ACHN (cell line): ENCODE measurements at regions not wholly inside any gene's neighbourhood (a gene's known extent, or its start where the extent isn't known, plus 50 kb on each side); places are given as distances from the start of the nearest gene placed in this dataset.
A peak's percentile ranks its signal among the peaks of the same experiment; 100 is the strongest.

Experiments
- DNase-seq: peaks from one replicate; pipeline ENCODE4 v3.0.0-alpha.2; 2015
- in situ Hi-C: cut with HindIII; loops from 2 replicates; pipeline ENCODE4 v1.10.0; 2017; ENCODE audit warnings: low sequenced_read_pairs, low pct_ligation_motif_present, low pct_unique_long_range_greater_than_20kb

DNA sequence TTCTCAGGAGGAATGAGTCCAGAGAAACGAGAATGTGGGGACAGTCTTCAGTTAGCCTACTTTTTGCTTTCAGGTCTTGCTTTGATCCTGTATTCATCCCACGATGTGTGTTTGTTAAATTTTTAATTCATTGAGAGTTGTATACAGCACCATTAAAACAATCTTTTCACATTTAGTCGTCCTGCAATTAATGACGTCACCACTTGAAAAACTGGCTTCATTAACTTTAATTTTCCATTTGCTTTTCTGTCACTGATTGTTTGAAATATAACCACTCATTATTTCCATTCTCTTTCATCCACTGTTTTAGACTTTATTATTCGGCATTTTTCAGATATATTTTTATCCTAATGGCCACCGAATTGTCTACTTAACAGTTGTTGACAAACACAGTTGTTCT, 146.9 kb downstream of the TFEC start:
- in situ Hi-C loops: no loop called here
- no peak for DNase-seq

DNA sequence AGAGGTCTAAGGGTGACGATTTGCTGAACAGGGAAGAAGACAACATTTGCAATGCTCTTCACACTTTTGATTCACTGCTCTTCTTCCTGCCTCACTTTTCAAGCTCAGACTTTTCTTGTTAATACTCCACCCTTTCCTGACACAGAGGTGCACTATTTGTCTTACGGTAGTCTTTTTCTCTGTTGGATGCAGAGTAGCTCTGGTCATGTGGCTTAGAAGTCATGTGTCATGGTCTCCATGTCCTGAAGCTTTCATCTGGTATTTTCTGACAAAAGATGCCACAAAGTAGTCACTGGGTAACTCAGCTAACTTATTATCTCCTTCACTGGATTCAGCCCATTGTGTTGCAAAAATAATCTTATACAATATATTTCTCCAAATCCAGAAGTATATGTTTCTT, 149.1 kb downstream of the TFEC start:
- DNase-seq: no peak
- in situ Hi-C loops: no loop called here

DNA sequence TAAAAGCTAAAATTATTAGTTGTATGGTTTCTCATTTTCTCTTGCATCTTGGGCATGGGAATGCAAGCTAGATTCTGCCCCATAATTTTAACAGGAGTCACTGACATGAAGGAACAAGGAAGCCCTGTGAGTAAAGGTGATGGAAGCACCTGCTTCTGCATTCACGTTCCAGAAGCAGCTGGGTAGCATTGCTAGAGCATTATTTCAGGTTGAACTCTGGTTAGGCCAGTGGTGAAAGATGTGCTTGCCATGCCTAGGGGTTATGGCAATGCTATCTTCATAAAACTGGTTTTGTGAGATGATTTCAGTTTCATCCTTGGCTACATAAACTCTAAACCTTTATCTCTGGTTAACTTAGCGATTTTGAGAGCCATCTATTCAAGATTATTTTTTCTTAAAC, 151.4 kb downstream of the TFEC start:
- DNase-seq: no peak
- in situ Hi-C loops: no loop called here

DNA sequence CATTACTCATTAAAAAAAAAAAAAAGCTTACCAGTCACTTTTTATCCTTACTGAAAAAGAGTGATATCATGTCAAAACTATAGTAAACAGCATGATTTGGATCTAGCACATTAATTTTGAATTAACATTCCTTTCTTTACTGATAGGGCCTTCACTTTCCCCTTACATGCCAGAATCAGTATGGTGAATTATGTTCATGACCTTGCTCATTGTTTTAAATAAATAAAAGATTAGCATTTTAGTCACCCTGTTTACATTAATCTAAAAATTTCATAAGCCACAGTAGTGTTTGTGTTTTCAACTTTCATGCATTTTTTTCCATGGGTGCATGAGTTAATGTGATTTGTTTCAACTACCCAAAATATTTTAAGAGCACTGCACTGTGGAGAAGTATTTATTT, 160.8 kb downstream of the TFEC start:
- no peak for DNase-seq
- in situ Hi-C loops: no loop called here

DNA sequence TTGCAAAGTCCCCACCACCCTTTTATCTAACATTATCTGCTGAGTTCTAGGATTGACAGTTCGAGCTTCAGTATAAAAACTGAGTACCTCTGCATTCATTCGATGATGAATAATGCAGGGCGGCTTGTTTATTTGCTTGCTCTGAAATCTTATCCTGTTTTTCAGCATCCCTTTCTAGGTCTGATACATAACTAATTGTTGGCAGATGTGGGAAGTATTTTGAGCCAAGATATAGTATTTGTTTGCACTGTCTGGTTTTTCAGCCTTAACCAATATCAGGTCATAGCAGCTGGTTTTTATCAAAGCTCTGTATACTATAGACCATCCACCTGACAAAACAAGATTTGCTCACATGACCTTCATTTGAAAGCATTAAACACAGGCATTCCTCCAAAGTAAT, 161.4 kb downstream of the TFEC start:
- in situ Hi-C loops: no loop called here

DNA sequence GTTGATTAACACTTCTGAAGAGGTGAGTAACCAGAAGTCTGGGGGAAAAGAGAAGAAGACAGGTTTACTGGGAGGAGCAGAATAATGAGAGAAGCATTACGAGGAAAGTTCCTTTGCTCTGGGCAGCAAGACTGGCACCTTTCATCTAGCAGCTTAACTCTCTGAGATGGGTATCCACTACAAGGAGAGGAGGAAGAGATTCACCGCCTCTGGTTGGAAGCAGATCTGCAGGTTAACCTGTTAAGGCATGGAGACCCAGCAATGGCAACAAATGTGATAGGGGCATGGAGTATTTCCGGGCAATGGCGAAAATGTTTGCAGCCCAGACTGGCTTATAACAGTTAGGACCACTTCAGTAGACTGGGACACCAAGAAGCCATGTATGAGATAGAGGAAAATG, 162.2 kb downstream of the TFEC start:
- in situ Hi-C loops: no loop called here
- DNase-seq: no peak

More for the DNA sequence above, 161.4 kb downstream of the TFEC start:
- no peak for DNase-seq

DNA sequence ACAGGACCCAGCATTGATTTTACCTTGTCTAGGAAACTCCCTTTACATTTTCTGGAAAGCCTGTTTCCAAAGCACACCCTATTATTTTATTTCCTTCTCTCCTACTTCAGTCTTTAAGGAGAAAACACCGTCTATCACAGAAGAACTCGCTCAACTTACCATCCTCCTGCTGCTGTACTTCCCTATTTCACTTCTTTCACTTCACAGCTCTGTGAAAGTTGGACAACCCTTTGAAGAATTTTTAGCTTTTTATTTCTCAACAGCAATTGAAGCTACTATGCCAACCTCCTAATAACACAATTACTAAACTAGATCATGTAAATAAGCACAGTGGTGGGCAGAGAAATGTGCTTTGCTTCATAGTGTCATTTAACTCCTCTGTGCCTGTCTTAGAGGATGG, 166.5 kb downstream of the TFEC start:
- in situ Hi-C loops: no loop called here
- no peak for DNase-seq

DNA sequence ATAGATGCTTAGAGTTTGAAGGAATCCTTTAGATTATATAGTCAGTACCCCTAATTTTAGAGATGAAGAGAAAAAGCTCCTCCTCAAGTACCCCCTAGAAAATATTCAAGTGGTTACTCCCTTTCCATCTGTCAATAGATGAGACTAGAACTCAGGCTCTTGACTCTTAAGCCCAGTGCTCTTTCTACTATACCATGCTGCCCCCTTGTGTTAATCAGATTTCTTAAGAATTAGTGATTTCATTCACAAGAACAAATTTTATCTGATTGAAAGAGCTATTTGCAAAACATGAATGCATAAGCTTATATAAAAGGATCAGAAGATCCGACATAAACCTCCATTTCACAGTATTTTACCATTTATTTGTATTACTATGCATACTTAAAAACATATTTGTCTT, 179.3 kb downstream of the TFEC start:
- peak; percentile 78 for DNase-seq
- in situ Hi-C loops: no loop called here

DNA sequence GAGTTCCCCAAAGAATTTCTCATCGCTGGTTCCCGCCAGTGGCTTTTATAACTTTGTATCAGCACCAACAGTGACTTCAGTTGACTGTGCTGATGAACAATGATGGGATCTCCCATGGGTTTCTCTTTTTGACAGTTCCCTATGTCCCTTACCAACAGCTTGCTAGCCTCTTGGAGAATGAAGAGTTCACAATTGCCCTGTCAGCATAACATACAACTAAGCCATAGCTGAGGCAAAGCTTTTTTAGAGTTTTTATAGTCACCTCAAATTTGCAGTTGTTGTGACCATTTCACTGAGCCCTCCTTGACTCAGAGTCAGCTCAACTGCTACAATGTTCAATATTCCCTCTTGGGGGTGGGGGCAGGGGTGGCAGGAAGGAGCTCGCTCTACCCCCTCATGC, 179.8 kb downstream of the TFEC start:
- DNase-seq: no peak
- in situ Hi-C loops: no loop called here

DNA sequence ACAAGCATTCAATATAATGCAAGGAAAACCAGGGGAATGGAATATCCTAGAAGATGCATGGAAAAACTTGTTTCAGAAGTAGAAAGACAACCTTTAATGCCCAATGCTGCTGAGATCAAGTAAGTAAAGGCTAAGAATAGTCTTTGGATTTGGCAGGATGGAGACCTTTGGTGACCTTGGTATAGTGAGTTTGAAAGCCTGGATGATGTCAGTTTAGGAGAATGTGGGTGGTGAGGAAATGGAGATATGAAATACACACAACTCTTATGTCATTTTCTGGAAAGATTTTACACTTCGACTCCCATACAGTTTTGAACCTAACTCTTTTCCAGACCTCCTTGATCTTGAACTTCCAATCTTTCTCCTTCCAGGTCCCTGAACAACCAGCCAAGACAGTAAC, 185.7 kb downstream of the TFEC start:
- in situ Hi-C loops: no loop called here
- no peak for DNase-seq

DNA sequence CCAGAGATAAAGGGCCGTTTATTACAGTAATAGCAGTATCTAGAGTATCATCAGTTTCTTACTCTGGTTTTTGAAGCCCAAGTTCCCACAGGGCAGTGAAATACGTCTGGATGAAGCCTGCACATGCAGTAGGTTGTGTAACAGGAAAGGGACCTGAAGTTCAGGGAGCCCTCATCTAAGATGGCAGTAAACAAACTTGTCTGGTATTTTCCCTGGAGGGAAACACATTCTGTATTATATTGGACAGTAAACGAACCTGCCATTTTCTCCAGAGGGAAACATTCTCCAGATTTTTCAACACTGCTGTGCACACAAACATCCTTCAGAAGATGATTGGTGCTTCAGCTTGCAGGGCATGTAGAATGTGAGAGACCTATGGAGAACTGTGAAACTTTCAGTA, 189.9 kb downstream of the TFEC start:
- in situ Hi-C loops: no loop called here
- no peak for DNase-seq

DNA sequence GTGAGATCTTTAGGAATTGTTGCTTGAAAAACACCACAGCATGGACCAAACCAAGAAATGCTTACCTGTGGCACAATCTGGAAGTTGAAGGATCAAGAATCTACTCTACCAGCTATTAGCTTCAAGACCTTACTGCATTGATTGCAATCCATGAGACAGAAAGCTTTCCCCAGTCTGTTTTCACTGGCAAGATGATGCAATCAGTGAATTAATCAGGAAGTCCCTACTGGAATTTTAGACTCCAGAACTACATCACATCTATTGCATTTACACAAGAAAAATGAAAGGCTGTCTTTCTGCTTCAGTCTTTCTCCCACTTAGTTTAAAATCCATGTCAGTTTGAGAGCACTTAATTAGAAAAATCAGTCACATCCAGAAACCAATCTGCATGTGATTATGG, 191.7 kb downstream of the TFEC start:
- no peak for DNase-seq
- in situ Hi-C loops: no loop called here

DNA sequence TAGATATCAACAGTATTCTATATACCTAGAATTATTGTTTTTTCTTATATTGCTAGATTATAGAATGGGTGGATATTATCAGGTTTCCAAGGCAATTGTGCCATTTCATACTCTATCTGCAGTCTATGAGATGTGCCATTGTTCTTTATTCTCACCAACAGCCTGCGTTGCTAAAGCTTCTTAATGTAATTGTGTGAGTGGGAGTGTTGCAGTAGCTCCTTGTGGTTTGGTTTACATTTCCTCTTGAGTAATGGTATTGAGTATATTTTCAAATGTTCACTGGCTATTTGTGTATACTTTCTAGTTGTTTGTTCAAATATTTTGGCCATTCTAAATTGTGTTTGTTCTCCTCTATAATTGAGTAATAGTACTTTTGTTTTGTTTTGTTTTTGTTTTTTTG, 199.2 kb downstream of the TFEC start:
- in situ Hi-C loops: no loop called here
- no peak for DNase-seq

DNA sequence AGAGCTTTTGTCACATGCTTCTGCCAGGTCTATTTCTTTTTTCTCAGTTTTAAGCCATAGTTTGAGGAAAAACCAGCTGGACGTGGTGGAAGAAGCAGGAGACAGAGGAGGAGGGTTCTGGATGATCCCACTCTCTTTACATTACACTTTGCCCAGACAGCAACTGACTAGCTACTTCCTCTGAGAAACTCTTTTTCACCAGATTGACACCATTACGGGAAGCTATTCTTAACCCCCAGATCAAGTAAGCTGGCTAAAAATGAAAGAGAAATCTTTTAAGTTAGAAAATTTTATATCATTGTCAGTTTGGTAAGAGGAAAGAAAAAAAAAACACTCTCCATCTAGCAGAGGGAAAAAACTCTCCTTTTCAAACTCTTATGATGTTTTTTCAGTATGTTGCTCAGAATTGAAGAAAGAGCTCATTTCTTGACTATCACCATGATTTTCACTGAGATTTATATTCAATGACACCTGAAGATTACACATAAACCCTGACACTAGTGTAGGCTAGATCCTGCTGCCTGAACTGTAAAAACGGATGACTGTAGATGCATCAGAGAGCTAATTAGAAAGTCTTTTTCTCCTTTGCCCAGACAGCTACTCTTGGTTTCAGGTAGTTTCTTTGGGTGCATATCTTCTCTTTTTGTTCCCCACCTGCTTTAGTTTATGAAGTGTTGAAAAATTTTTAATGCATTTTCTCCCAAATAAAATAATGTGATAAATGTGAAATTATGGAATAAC, 203.1 kb downstream of the TFEC start:
- in situ Hi-C loops: no loop called here

DNA sequence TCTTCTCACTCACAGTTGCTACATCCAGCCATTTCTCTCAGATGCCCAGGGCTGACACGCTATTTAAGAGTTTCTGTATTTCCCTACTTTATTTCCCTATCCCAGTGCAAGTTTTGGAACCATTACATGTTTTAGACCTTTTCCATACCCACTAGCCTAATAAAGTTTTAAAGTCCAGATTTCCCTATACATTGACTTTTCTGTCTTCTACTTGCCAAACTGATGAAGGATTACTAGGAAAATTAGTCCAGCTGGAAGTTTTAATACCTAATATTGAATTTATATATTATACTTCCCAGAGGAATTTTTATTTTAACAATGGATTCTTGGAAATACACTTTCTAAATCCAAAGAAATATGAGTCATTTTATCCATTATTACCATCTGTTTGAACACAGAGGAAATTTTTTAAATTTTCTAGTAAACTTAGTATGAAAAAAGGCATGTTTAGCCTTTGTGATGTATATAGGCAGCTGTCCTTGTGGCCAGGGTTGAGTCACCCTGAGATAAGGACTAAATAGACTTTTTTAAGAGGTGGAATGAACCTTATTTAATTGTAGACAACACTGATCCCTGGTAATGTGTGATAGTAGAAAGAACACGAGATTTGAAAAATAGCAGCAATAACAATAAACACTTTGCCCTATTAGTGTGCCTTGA, 205.0 kb downstream of the TFEC start:
- DNase-seq: no peak
- in situ Hi-C loops: no loop called here

More for the DNA sequence above, 203.1 kb downstream of the TFEC start:
- DNase-seq: no peak

DNA sequence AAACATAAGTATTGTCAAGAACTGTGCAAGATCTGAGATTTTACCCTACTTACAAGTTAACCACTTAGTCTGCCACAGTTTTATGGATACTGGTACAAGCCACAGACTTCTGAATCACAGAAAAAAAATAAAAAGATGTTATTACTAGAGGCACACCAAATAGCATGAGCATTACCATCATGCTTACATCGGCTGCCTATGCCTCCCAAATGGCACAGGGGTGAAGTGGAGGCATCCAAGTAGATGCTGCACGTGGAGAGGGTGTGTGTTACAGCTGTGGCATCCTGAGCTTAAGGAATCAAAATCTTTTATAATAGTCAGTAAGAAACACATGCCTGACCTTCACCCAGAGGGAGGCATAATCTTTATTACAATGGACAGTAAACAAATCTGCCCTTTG, 207.8 kb downstream of the TFEC start:
- in situ Hi-C loops: no loop called here
- no peak for DNase-seq

DNA sequence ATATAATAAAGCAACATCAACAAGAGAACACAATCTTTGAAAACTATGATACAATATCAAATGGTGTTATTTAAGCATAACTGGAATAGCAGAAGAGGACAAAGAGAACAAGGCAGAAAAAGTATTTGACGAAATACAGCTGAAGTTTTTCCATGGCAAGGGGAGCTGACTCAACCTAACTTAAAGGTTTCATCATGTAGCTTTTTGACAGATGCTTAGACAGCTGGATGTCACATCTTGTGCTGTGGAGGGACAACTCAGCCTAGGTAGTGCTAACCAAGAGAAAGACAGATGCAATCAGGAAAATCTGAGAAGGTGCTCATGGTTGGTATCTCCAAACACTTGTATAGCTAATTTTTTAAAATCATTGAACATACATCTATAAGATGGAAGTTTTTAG, 208.2 kb downstream of the TFEC start:
- no peak for DNase-seq
- in situ Hi-C loops: no loop called here

DNA sequence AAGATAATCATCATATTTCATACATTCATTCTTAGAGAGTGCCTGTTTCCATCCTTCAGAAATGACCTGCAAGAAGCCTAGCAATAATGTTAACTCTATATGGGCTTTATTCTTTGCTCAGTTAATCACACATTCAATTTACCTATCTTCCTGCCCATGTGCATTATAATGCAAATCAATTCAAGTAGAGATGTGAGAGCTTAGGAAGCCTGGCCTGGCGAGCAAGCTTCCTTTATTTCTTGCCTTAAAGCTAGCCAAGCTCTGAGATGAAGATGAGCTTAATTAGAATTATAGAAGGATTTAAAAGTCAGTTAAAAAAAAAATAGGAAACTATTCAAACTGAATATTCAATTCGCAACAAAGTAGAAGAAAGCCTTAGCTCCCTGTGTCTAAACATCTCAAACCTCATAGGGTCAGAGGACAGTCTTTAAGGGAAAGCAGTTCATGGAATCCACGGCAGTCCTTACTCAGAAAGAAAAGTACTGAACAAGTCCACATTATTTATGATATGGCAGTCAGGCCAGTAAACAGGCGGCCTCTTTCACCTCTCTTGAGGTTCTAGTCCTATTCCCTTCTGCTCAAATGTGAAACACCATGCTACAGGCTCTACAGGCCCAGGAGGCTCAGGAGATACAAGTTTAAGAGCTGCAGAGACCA, 214.1 kb downstream of the TFEC start:
- no peak for DNase-seq
- in situ Hi-C loops: no loop called here

DNA sequence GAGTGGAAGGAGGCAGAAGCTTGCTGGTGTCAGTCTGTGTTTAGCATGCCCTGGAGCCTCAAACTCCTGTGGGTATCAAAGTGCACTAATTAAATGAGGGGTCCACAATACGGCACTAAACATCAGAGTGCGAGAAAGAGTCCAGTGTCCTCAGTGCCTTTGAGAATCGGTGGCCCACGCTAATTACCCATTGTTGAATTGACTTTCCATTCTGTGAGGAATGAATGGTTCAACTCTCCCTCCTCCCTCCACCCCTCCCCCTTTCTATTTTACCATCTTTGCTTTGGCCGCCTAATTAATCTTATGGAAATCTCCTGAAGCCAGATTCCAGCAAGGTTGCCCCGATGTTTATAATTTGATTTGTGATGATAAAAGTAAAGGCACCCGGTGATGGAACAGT, 217.8 kb downstream of the TFEC start:
- no peak for DNase-seq
- in situ Hi-C loops: no loop called here

DNA sequence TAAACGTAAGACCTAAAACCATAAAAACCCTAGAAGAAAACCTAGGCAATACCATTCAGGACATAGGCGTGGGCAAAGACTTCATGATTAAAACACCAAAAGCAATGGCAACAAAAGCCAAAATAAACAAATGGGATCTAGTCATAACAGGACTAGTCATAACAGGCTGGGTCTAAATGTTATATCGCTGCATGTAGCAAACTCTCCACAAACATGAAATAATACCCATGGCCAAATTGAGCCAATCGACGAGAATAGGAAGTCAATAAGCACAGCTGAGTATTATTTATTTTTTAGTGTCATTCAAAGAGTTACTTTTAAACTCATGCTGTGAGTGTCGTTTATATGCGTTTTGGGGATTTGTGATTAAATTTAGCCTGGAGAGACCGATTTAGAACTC, 225.1 kb downstream of the TFEC start:
- in situ Hi-C loops: no loop called here
- DNase-seq: no peak
